Activated CD4-positive, alpha-beta memory T cell treated with anti-CD3 and anti-CD28 coated beads for 36 hours (primary cell): ENCODE measurements at regions not wholly inside any gene's neighbourhood (a gene's known extent, or its start where the extent isn't known, plus 50 kb on each side); places are given as distances from the start of the nearest gene placed in this dataset.

ENCODE experiments used
- CTCF ChIA-PET: fragments of 350-600 bp; sonication (Branson Sonifier 250); formaldehyde crosslinking; loops from one replicate; lab custom pipeline; 2021; ENCODE audit warnings: antibody characterized with exemption, inconsistent platforms; lab: Charles Lee
- POLR2A ChIA-PET: fragments of 350-600 bp; sonication (Branson Sonifier 250); formaldehyde crosslinking; loops from one replicate; lab custom pipeline; 2021; ENCODE audit warnings: antibody characterized with exemption; lab: Charles Lee
- DNase-seq: peaks from one replicate; pipeline ENCODE4 v3.0.0-alpha.2; 2020
- H3K27ac Mint-ChIP-seq: one replicate; pipeline ENCODE4 v1.8.0; 2021; ENCODE audit warnings: mixed read lengths
- H3K27me3 Mint-ChIP-seq: one replicate; pipeline ENCODE4 v1.8.0; 2021; ENCODE audit warnings: mixed read lengths
- H3K36me3 Mint-ChIP-seq: one replicate; pipeline ENCODE4 v1.8.0; 2021; ENCODE audit warnings: mixed read lengths
- H3K4me1 Mint-ChIP-seq: one replicate; pipeline ENCODE4 v1.8.0; 2021; ENCODE audit warnings: low read depth, mixed read lengths
- H3K4me3 Mint-ChIP-seq: one replicate; pipeline ENCODE4 v1.8.0; 2021; ENCODE audit warnings: mild to moderate bottlenecking, mixed read lengths
- H3K9me3 Mint-ChIP-seq: one replicate; pipeline ENCODE4 v1.8.0; 2021; ENCODE audit warnings: mixed read lengths
- intact Hi-C: fragments of 100-400 bp; cut with micrococcal nuclease; formaldehyde crosslinking; loops from one replicate; pipeline ENCODE4 v1.15.1; 2023

GRCh38 chr4:3644849-3645627 lies 112.8 kb upstream of the LRPAP1 start:
- Mint-ChIP-seq H3K9me3 (no peaks in the 10 kb centered on the region), H3K4me1 (no peaks in the 10 kb centered on the region), H3K27me3 (peaks cover 3% of the 10 kb centered on the region), H3K36me3 (no peaks in the 10 kb centered on the region), H3K4me3 (no peak overlapping the region), H3K27ac (no peak overlapping the region)
- intact Hi-C loops: no loop called here
- POLR2A ChIA-PET: no interaction called here
- CTCF ChIA-PET: no interaction called here
- no peak for DNase-seq

- no peak for DNase-seq
- POLR2A ChIA-PET: no interaction called here
These were observed 111.6 kb upstream of the LRPAP1 start for GRCh38 chr4:3643518-3644433.

GRCh38 chr4:3642806-3643517 lies 110.7 kb upstream of the LRPAP1 start:
- intact Hi-C loops: no loop called here
- H3K27me3 Mint-ChIP-seq: peaks cover 4% of the 10 kb centered on the region
- CTCF ChIA-PET: no interaction called here
- DNase-seq: no peak
- H3K36me3 Mint-ChIP-seq: no peaks in the 10 kb centered on the region
- H3K4me1 Mint-ChIP-seq: no peaks in the 10 kb centered on the region
- H3K27ac Mint-ChIP-seq: no peak overlapping the region
- H3K4me3 Mint-ChIP-seq: no peak overlapping the region
- no peaks in the 10 kb centered on the region for H3K9me3 Mint-ChIP-seq
- POLR2A ChIA-PET: no interaction called here

More at GRCh38 chr4:3643518-3644433, 111.6 kb upstream of the LRPAP1 start:
- intact Hi-C loops: no loop called here
- no peaks in the 10 kb centered on the region for H3K4me1 Mint-ChIP-seq
- CTCF ChIA-PET: no interaction called here
- H3K36me3 Mint-ChIP-seq: no peaks in the 10 kb centered on the region
- H3K27ac Mint-ChIP-seq: no peak overlapping the region
- H3K27me3 Mint-ChIP-seq: peaks cover 4% of the 10 kb centered on the region
- no peak overlapping the region for H3K4me3 Mint-ChIP-seq
- no peaks in the 10 kb centered on the region for H3K9me3 Mint-ChIP-seq

- H3K9me3 Mint-ChIP-seq: no peaks in the 10 kb centered on the region
- H3K27me3 Mint-ChIP-seq: peaks cover 4% of the 10 kb centered on the region
- H3K4me3 Mint-ChIP-seq: no peak overlapping the region
- intact Hi-C loops: no loop called here
- no peaks in the 10 kb centered on the region for H3K4me1 Mint-ChIP-seq
- no peak overlapping the region for H3K27ac Mint-ChIP-seq
- no peaks in the 10 kb centered on the region for H3K36me3 Mint-ChIP-seq
- no peak for DNase-seq
- CTCF ChIA-PET: no interaction called here
- POLR2A ChIA-PET: no interaction called here
These were observed 109.9 kb upstream of the LRPAP1 start for GRCh38 chr4:3642056-3642630.

GRCh38 chr4:3641501-3641900 lies 109.3 kb upstream of the LRPAP1 start:
- POLR2A ChIA-PET: no interaction called here
- CTCF ChIA-PET: no interaction called here
- peaks cover 4% of the 10 kb centered on the region for H3K27me3 Mint-ChIP-seq
- H3K36me3 Mint-ChIP-seq: no peaks in the 10 kb centered on the region
- H3K27ac Mint-ChIP-seq: no peak overlapping the region
- no peak for DNase-seq
- no peaks in the 10 kb centered on the region for H3K9me3 Mint-ChIP-seq
- H3K4me3 Mint-ChIP-seq: no peak overlapping the region
- intact Hi-C loops: no loop called here
- no peaks in the 10 kb centered on the region for H3K4me1 Mint-ChIP-seq

- Mint-ChIP-seq H3K36me3 (no peaks in the 10 kb centered on the region), H3K4me3 (no peak overlapping the region), H3K4me1 (no peaks in the 10 kb centered on the region), H3K27ac (no peak overlapping the region), H3K27me3 (peaks cover 4% of the 10 kb centered on the region), H3K9me3 (no peaks in the 10 kb centered on the region)
- CTCF ChIA-PET: no interaction called here
- no peak for DNase-seq
- intact Hi-C loops: no loop called here
- POLR2A ChIA-PET: no interaction called here
These were observed 108.4 kb upstream of the LRPAP1 start for GRCh38 chr4:3640587-3640962.

GRCh38 chr4:3639613-3640586 lies 107.7 kb upstream of the LRPAP1 start:
- H3K9me3 Mint-ChIP-seq: no peaks in the 10 kb centered on the region
- H3K27ac Mint-ChIP-seq: no peak overlapping the region
- H3K27me3 Mint-ChIP-seq: peaks cover 4% of the 10 kb centered on the region
- H3K4me1 Mint-ChIP-seq: no peaks in the 10 kb centered on the region
- intact Hi-C loops: no loop called here
- POLR2A ChIA-PET: no interaction called here
- H3K36me3 Mint-ChIP-seq: no peaks in the 10 kb centered on the region
- H3K4me3 Mint-ChIP-seq: no peak overlapping the region
- no peak for DNase-seq
- CTCF ChIA-PET: no interaction called here

- H3K9me3 Mint-ChIP-seq: no peaks in the 10 kb centered on the region
- intact Hi-C loops: no loop called here
- H3K4me1 Mint-ChIP-seq: no peaks in the 10 kb centered on the region
- H3K27me3 Mint-ChIP-seq: peaks cover 2% of the 10 kb centered on the region
- POLR2A ChIA-PET: no interaction called here
- no peaks in the 10 kb centered on the region for H3K36me3 Mint-ChIP-seq
- no peak overlapping the region for H3K4me3 Mint-ChIP-seq
- DNase-seq: no peak
- CTCF ChIA-PET: no interaction called here
- H3K27ac Mint-ChIP-seq: no peak overlapping the region
These were observed 106.0 kb upstream of the LRPAP1 start for GRCh38 chr4:3638080-3638795.

- Mint-ChIP-seq H3K4me3 (no peak overlapping the region), H3K36me3 (no peaks in the 10 kb centered on the region), H3K9me3 (no peaks in the 10 kb centered on the region), H3K27ac (no peak overlapping the region), H3K27me3 (peaks cover 2% of the 10 kb centered on the region), H3K4me1 (no peaks in the 10 kb centered on the region)
- ChIA-PET POLR2A (no interaction called here), CTCF (no interaction called here)
- DNase-seq: no peak
- intact Hi-C loops: no loop called here
These were observed 105.2 kb upstream of the LRPAP1 start for GRCh38 chr4:3637326-3638016.

- H3K27me3 Mint-ChIP-seq: peaks cover 2% of the 10 kb centered on the region
- ChIA-PET CTCF (no interaction called here), POLR2A (interaction anchor here (0.5 kb wide), 1 partner anchor 1343 kb away, joined by 4 read pairs; no protein-coding TSS in a partner anchor)
- no peaks in the 10 kb centered on the region for H3K36me3 Mint-ChIP-seq
- H3K4me3 Mint-ChIP-seq: no peak overlapping the region
- H3K27ac Mint-ChIP-seq: no peak overlapping the region
- H3K4me1 Mint-ChIP-seq: no peaks in the 10 kb centered on the region
- no peak for DNase-seq
- no peaks in the 10 kb centered on the region for H3K9me3 Mint-ChIP-seq
- intact Hi-C loops: no loop called here
These were observed 104.6 kb upstream of the LRPAP1 start for GRCh38 chr4:3636646-3637320.
